Left renal cortex interstitium (tissue), 4 donors: ENCODE measurements at regions not wholly inside any gene's neighbourhood (a gene's known extent, or its start where the extent isn't known, plus 50 kb on each side); places are given as distances from the start of the nearest gene placed in this dataset.
"Not testable (repeated sequence)": the region's sequence is repeated elsewhere in the genome, so short reads cannot be mapped to it uniquely, and the experiment has no call there.

Experiments used
- DNase-seq, 4 donors: peaks; one replicate each; pipeline ENCODE4 v3.0.0-alpha.2; 2013; ENCODE audit warnings: low read depth in 4 of 4, low spot score in 2 of 4, missing footprints in 1 of 4

DNA sequence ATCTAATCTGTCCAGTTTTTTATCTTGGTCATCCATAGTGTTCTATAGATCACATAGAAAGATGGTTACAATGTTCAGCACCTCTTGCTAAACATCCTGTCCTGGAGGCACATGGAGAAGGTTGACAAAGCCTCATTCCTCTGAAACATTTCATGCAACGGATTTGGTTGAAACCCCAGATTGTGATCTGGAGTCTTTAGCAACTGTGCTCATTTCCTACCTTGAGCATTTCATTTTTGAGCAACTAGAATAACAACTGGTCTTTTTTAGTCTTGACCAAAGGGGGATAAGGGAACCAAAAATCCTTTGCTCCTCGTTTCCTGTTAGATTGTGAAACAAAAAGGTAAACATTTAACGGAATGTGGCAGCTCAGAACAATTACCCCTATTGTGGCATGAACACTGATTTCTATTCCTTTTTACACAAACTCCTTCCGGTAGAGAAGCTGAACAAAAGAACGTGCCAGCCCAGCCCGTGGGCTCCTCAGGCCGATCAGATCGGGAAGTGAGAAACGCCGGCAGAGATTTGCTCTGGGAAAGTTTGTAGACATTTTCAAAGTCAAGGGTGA is 94.7 kb upstream of the ERRFI1 start:
- no peak for DNase-seq

DNA sequence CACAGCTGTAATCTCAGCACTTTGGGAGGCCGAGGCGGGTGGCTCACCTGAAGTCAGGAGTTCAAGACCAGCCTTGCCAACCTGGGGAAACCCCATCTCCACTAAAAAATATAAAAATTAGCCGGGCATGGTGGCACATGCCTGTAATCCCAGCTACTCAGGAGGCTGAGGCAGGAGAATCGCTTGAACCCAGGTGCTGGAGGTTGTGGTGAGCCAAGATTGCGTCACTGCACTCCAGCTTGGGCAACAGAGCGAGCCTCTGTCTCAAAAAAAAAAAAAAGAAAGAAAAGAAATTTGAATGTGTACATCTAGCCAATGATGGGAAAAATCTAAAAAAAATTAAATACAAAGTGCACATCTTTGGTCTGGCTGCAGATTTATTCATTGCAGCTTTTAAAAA is 92.6 kb upstream of the ERRFI1 start:
- not testable (repeated sequence) for DNase-seq

DNA sequence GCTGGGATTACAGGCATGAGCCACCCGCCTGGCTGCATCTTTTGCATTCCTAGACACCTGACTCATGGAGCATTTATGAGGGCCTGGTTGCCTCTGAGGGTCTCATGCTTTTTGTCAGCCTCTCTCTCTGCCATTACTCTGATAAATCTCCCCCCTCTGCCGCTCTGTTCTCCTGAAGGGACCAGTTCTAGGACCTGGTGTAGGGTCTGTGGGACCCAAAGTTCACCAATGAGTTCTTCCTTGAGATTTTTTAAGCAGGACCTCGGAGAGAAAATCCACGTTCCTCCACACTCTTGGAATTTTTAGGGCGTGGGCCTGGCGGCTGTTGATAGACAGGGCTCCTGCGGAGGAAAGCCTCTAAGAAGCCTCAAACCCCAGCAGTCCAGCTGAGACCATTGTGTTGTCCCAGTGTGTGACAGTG is 91.9 kb upstream of the ERRFI1 start:
- DNase-seq: no peak

DNA sequence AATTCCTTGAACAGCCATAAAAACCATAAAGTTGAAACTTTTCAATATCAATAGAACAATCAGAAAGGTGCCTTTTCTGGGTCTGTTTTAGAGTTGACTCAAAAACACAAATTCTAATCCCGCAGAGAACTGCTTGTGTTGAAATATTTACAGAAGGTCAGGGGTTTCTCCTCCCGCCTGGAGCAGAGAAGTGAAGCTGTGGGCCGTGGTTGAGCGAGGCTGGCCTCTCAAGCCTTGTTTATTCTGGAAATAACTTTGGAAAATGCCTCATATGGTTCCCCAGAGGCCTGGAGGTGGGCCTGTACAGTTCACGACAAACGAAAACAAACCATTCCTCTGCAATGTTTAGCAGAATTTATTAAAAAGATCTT is 90.8 kb upstream of the ERRFI1 start:
- DNase-seq: peak in 2 of 4 donors; percentile 65 to 71

DNA sequence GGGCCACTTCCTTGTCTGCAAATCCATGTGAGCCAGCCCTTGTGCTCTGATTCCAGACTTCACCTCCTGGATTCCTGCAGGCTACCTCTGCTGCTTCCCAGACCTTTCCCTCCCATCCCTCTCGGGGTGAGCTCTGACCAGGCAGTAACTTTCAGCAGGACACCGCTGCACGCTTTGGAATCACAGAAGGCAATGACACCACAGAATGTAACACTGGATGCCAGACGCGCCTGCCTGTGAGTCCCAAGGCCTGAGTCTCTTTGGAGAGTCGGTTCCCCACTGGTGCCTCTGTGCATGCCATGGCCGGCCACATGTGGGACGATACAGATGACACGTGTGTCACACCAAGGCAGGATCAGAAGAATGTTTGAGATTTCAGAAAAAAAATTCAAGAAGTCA is 89.7 kb upstream of the ERRFI1 start:
- no peak for DNase-seq

DNA sequence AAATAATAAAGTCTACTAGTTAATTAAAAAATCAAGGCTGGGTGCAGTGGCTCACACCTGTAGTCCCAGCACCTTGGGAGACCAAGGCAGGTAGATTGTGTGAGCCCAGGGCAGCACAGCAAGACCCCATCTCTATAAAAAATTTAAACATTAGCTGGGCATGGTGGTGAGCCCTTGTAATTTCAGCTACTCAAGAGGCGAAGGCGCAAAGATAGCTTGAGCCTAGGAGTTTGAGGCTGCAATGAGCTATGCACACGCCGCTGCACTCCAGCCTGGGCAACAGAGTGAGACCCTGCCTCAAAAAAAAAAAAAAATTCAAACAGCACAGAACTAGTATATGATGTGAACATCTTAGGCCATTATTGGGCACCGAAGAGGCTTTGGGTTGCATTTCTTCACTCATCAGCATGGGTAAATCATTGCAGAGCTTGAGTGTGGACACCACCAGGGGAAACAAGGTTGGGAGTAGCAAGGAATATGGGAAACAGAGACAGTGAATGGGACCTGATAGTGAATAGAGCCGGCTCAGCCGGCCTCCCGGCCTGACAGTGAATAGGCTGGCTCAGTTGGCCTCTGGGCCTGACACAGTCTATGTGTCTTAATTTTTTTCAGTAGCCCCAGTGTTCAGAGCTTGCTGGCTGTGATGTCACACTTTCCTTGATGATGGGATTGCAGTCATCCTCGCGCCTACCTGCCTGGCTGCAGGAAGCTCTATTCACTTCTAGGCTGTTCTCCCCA is 89.1 kb upstream of the ERRFI1 start:
- DNase-seq: no peak

DNA sequence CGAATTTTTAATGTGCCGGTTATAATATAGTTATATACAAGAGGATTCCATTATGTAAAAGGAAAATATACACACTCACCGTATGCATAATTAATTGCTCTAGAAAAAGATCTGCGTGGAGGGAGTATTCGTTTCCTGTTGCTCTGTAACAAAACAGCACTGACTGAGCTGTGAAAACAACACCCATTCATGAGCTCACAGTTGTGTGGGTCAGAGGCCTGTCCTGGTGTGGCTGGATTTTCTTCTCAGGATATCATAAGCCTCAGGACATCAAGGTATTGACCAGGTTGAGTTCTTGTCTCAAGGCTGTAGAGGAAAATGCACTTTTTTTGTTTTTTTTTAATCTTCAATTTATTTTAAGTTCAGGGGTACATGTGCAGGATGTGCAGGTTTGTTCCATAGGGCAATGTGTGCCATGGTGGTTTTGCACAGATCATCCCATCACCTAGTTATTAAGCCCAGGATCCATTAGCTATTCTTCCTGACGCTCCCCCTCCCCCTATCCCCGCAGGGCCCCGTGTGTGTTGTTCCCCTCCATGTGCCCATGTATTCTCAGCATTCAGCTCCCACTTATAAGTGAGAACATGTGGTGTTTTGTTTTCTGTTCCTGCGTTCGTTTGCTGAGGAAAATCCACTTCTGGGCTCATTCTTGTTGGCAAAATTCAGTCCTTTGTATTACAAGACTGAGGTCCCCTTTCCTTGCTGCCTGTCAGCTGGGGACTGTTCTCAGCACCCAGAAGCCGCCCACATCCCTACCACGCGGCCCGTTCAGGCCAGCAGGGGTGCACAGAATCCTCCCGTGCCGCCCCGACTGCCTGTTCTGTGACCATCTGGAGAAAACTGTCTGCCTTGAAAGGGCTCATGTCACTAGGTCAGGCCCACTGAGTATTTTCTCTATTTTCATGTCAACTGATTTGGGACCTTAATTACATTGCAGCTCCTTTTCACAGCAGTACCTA is 87.4 kb upstream of the ERRFI1 start:
- DNase-seq: no peak

DNA sequence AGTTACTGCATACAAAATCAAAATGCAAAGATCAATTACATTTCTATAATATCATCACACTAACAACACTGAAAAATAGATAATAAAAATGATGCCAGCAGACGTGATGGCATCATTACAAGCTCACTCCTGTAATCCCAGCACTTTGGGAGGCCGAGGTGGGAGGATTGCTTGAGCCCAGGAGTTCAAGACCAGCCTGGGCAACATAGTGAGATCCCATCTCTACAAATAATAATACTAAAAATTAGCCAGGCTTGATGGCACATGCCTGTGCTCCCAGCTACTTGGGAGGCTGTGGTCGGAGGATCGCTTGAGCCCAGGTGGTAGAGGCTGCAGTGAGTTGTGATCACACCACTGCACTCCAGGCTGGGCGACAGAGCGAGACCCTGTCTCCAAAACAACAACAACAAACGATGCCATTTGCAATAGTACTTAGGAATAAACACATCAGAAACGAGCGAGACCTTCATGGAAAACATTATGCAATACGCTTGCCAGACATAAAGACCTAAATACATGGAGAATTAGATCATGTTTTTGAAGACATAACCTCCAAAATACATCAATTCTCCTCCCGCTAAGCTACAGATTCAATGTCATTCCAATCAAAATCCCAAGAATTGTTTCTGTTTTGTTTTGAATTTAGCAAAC is 86.6 kb upstream of the ERRFI1 start:
- no peak for DNase-seq

DNA sequence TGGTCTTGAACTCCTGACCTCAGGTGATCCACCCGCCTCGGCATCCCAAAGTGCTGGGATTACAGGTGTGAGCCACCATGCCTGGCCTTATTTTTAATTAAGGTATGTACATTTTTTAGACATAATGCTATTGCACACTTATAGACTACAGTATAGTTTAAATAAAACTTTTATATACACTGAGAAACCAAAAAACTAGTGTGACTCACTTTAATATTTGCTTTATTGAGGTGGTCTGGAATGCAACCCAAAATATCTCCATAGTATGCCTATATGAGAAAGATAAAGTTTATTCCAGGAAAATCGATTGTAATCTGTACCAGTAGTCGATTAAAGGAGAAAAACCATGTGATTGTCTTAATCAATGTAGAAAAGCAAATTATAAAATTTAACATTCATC is 85.5 kb upstream of the ERRFI1 start:
- DNase-seq: no peak

DNA sequence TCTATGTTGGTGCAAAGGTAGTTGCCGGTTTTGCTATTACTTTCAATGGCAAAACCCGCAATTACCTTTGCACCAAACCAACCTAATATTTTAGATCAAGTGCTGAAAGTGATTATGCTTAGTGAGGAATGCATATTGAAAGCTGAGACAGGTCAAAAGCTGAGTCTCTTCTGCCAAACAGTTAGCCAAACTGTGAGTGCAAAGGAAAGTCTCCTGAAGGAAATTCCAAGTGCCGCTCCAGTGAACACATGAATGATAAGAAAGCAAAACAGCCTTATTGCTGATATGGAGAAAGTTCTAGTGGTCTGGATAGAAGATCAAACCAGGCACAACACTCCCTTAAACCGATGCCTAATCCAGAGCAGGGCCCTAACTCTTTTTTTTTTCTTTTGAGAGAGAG is 83.1 kb upstream of the ERRFI1 start:
- no peak for DNase-seq

DNA sequence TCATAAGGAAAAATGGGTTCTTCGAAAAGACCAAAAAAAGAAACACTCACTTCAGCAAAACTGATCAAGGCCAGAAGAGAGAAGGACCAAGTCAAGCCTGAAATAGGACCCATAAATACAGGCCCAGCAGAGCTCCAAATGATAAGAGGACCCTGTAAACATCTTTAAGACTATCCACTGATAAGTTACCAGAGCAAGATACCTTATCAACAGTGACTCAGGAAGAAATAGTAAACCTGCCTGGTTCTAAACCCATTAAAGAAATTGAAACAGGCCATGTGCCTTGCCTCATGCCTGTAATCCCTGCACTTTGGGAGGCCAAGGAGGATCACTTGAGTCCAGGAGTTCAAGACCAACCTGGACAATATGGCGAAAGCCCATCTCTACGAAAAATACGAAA is 81.8 kb upstream of the ERRFI1 start:
- no peak for DNase-seq

DNA sequence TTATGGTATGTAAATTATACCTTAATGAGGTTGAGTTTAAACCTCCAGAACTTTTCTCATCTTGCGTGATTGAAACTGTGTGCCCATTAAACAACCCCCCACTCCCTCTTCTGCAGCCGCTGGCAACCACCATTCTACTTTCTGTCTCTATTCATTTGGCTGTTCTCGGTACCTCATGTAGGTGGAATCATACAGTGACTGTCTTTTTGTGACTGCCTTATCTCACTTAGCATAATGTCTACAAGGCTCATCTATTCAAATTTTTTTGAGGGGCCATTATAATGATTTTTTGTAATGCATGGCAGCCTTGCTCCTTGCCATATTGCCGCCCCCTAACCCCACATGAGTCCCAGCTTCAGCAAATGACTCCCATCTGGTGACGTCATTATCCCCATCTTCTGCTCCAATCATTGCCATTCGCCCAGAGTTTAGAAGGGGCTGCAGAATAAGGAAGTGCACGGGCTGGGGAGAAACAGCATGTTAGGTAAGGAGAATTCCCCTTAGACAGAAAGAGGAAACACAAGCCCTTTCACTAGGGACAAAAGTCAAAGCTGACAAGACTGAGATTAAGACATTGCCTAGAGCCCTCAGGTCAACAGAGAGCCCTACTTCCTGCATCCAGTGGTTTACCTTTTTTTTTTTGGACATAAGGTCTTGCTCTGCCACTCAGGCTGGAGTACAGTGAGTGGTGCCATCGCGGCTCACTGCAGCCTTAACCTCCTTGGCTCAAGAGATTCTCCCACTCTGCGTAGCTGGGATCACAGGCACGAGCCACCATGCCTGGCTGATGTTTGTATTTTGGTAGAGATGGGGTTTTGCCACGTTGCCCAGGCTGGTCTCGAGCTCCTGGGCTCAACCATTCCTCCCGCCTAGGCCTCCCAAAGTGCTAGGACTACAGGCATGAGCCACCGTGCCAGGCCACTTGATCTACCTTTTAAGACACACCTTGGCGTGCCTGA is 78.4 kb upstream of the ERRFI1 start:
- DNase-seq: no peak

DNA sequence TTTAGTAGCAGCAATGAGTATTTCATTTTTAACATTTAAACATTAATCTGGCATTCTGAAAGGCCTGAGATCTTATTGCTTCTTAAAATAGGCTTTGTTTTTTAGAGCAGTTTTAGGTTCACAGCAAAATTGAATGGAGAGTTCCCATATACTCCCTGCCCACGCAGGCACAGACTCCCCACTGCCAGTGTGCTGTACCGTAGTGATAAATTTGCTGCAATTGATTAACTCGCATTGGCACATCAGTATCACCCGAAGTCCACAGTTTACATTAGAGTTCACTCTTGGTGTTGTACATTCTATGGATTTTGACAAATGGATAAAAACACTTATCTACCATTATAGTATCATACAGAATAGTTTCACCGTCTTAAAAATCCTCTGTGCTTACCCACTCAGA is 71.8 kb upstream of the ERRFI1 start:
- no peak for DNase-seq

DNA sequence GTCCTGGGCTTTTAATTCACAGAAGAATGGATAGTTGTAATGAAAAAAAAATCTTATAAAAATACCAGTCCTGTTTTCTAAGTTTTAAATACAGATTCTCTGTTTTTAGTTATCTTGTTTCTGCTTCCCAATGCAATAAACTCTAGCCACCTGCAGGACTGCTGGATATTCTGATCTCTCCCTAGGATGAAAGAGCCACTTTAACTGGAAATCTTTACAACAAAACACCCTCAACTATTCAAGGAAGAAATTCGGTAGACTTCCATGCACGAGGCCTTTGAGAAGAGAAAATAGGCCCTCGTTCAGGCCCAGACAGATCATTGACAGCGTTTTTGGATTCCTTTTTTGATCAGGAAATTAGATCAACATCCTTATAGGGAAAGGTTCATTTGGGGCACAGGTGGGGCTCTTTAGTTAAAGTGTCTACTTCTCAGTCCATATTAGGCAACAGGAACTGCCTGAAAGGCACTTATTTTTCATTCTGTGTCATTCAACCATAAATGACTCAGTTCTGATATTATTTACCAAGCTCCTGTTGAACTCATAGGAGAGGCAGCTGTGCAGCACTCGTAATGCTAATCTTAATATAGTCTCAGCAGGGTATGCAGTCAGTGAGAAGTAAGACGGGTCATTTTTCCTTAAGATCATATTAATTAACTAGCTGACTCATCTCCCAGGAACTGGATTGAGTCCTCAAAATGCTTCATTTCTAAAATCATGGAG is 71.1 kb upstream of the ERRFI1 start:
- no peak for DNase-seq

DNA sequence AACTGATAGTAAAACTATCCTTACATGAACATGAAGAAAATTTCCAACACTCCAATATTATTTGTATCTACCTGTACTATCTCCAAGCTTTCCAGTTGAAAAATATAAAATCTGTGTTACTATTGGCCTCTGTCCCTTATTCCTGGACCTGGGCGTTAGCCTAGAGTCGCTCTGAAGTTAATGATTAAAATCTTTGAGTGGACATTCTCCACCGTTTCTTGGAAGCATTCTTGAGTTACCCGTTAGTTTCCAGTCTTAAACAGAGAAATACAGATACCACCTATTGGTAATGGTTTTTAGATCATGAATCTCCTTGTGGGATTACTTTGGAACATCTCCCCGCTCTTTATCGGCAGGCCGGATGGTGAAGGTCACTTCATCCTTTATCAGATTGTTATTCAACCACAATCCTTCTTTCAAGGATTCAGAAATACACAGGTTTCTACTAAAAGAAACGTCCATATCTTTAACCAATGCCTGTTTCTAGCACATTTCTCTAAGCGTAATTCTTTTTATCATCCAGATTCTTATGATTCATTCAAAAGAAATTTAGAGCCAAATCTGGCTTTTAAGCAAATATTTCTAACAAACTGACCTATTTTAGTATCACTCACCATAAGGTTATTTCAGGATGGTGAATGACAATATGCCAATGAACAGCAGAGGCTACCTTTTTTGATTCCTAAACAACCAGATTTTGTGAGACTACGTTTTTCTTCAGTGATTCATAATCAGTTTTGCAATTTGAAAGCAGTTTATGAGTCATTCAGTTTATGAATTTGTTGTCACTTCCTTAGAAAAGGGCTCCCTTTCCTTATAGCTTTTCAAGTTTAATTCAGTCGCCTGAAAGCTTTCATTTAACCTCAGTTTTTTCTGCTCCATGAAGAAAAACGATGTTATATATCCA is 70.2 kb upstream of the ERRFI1 start:
- DNase-seq: no peak

DNA sequence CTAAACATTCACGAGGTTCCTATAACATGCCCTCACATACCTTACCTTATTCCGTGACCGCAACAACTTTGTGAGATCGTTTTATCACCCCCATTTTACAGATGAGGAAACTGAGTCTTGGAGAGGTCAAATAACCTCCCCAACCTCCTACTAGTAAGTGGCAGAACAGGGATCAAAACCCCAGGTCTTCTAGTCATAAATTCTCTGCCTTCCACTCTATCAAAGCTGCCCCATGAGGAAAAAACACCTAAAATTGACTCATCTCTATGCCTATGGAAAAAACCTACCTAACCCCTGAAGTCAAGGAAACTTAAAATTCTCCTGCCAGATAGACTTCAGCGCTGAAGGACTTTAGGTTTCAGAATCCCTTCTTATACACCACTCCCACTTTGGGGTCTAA is 69.5 kb upstream of the ERRFI1 start:
- no peak for DNase-seq

DNA sequence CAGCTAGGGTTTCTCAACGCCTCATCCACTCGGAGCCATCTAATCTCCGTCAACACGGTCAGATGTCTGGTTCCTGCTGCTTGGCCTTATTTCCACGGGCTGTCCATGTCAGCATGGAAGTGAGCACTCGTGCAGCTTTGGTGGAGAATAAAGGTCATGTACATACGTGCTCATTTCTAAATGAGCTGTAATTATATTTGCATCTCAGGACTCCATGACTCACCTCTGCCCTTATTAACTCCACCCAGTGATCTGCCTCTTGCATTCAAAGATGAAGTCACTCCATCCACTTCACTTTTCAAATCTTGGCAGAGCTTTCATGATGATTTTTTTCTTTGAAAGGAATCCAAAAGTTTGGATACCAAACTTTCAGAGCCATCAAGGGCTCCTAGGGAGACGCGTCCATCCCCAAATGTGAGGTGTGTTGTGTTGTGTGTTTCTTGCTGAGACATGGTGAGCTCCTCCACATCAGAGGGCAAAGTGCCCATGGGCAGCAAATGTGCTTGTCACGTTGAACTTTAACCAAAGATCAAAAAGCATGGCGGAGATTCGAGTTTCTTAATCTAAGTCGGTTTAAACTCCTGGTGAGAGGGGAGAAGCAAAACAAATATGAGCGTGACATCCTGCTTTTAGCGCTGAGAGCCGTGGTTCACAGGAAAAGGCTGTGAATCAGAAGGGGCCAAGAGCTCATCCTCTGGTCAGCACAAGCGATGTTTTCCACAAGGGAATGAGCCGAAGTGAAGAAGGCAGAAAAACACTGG is 68.6 kb upstream of the ERRFI1 start:
- no peak for DNase-seq
